CD4-positive, alpha-beta T cell treated with Interleukin-12 subunit alpha and Interleukin-12 subunit beta, for 1 hour (primary cell): ENCODE measurements at regions not wholly inside any gene's neighbourhood (a gene's known extent, or its start where the extent isn't known, plus 50 kb on each side); places are given as distances from the start of the nearest gene placed in this dataset.

Source experiments
- DNase-seq: peaks from one replicate; pipeline ENCODE4 v3.0.0-alpha.2; 2020

DNA sequence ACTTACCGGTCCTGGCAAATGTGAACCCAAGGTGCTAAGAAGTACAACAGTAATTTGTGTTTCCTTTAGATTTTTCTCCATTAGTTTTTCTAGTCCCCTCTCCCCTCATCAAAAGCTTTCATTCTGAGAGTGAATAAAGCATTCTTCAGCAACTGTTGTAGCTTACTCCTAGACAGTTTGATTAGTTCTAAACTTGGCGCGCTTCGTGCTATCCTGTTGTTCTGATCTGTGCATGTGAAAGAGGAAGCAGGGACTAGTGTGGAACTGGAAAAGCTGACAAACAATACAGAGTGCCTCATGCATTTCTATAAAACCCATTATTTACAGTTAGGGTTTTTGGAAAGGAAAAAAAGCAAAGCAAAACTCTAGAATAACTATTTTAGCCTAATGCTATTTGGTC is 556.9 kb upstream of the SLIT2 start:
- DNase-seq = no peak

- DNase-seq = no peak
These were observed 557.7 kb upstream of the SLIT2 start for GRCh38 chr4:19693936-19694570.

GRCh38 chr4:19689511-19689910 is 562.2 kb upstream of the SLIT2 start:
- DNase-seq = no peak

GRCh38 chr4:19686456-19686855 is 565.2 kb upstream of the SLIT2 start:
- DNase-seq = no peak

- no peak for DNase-seq
These were observed 567.6 kb upstream of the SLIT2 start for GRCh38 chr4:19684084-19684483.

- DNase-seq = no peak
These were observed 568.3 kb upstream of the SLIT2 start for GRCh38 chr4:19683426-19683825.

DNA sequence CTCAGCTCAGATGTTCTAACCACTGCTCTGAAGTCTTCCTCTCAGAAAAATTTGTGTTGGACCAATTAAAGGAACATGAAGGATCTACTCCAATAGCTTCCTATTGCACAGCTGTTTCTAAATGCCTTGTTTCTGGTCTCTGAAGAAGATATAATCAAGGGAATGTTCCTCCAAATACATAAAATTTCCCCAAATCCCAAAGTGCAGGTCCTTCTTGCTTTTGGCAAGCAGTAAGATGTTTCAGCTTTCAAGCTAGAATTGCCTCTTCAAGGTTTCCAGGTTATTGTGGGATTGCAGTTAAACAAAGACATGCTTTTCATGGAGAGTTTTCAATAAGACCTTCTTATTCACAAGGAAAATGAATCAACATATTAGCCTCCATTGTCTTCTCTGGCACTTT is 574.5 kb upstream of the SLIT2 start:
- no peak for DNase-seq

DNA sequence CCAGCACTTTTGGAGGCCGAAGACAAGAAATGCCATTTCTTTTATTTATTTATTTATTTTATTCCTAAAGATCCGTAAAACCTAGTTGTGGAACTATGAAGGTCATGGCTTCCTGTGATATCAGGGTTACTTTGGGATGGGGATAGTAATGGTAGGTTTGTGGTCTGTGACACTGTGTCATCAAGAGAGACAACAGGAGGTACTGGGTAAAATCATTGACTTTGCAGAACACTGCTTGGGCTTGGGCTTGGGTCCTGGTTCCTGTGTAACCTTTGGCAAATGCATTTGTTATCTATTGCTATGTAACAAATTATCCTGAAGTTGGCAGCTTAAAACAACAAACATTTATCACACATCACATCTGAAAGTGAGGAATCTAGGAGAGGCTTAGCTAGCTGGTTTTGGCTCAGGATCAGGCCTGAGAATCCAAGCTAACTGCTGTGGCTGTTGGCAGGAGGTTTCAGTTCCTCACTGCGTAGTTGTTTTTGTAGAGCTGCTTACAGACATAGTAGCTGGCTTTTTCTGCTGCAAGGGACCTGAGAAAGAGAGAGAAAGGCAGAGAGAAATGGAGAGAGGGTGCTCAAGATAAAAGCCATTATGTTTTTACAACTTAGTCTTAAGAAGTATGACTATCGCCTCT is 576.4 kb upstream of the SLIT2 start:
- no peak for DNase-seq

- no peak for DNase-seq
These were observed 592.6 kb upstream of the SLIT2 start for GRCh38 chr4:19659101-19659500.

DNA sequence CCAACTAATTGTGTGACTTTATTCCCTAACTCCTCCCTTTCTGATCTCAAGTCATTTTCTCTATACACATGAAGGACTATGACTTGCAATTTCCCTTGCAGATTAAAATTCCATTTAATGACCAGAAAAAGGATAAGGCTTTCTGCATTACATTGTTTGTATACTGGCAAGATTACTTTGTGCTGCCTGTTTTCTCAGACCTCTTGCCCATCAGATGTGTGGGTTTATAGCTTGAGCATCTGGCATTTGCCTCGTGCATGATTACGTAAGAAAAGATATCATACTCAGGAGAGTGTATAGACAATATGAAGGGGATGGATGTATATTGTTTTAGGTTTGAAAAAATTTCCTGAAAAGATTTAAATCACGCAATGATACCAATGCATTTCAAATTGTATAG is 593.8 kb upstream of the SLIT2 start:
- DNase-seq = no peak

- DNase-seq = no peak
These were observed 596.0 kb upstream of the SLIT2 start for GRCh38 chr4:19655666-19656065.

- no peak for DNase-seq
These were observed 600.5 kb upstream of the SLIT2 start for GRCh38 chr4:19650903-19651864.

- DNase-seq = no peak
These were observed 606.1 kb upstream of the SLIT2 start for GRCh38 chr4:19645589-19645988.

- DNase-seq = no peak
These were observed 615.3 kb upstream of the SLIT2 start for GRCh38 chr4:19636451-19636850.

DNA sequence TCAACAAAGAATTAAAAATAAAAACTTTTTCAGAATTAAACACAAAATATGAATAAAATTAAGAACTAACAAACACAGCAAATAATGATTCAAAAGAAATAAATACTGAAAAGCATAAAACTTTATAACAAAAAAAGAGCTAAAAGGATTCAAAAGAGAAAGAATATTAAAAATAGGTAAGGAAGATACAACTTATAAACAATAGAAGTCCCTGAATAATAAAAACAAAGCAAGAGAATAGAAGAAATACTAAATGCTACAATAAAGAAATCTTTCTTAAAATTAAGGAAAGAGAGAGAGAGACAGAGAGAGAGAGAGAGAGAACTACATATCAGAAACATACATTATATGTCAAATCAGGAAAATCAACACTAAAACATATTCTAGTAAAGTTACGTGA is 619.9 kb upstream of the SLIT2 start:
- no peak for DNase-seq

- no peak for DNase-seq
These were observed 627.8 kb upstream of the SLIT2 start for GRCh38 chr4:19623866-19624265.

DNA sequence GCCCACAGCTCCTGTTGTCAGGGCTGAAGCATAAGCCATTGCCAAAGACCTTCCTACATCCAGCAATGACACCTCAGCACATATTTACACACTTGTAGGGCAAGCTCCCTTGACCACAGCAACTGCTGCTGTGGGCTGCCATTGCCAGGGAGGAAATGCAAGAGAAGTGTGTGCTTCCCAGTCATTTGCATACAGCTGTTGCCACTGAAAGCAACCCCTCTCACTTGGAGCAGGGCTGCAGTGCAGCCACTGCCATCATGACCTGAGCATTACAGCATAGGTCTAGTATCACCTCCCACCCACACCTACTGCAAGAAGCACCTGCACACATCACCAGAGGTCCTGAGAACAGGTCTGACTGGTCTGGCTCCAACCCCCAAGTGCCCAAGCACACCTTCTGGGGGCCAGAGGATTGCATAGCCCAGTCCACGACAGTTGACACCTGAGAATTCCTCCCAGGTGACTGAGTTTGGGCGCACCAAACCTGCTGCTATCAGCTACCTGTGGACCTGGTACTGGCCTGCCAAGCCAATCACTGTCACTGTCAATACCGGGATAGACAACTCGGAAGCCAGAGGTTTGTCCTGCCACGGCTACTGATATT is 636.5 kb upstream of the SLIT2 start:
- no peak for DNase-seq

- no peak for DNase-seq
These were observed 637.5 kb upstream of the SLIT2 start for GRCh38 chr4:19614171-19614570.

- no peak for DNase-seq
These were observed 655.4 kb upstream of the SLIT2 start for GRCh38 chr4:19596342-19596741.

- DNase-seq = no peak
These were observed 659.3 kb upstream of the SLIT2 start for GRCh38 chr4:19592391-19592790.

DNA sequence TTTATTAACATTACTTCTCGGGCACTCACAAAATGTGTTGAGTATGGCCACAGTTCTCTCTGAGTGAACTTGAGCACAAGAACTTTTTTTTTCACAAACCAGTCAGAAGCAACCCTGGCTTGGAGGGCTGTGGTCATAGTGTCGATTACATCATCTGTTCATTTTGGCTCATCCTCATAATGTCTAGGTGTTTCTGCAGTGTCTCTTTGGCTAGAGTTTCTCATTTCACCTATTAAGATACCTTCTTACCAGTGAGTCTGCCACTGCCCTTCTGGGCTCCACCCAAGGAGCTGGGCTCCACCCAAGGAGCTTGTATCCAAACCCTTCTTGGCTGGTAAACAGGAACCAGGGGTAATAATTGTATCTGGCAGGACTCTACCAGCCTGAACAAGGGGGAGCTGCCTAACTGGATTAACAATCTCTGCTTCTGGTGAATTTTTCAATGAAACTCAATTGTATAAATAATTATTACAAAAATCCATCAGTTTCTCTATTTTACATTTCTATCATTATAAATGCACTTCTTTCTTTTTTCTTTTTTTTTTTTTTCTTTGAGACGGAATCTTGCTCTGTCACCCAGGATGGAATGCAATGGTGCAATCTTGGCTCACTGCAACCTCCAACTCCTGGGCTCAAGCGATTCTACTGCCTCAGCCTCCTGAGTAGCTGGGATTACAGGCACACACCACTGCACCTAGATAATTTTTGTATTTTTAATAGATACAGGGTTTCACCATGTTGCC is 667.7 kb upstream of the SLIT2 start:
- DNase-seq = no peak

DNA sequence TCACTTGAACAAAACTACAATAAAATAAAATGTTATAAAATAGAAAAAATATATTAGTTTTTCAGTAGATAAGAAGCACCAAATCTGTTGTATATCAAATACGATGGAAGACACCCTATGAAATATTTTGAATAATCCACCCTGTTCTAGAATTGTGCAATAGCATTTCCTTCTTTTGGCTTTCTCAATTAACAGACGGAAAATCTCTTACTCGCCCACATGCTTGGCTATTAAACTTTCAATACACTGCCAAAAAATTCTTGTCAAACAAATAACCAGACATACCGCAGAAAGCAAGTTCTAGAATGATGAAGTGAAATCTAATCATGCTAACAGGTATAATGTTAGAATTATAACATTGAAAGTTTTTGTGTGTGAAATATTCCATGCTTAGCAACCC is 671.6 kb upstream of the SLIT2 start:
- no peak for DNase-seq

DNA sequence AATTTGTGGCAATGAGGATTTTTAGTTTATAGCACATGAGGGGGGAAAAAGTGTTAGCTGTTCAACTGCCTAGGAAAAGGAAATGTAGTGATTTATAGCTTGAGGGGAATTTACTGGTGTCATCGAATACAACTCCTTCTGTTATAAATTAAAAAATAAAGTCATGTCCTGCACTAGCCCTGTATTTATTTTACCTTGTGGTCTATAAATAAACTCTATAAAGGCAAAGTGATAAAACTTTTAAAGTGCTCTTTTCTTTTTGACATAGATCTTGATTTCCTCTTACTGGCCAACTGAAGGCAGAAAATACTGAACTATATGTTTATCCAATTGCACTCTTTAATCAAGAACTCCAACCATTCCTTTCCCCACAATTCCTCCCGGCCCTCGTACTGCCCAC is 672.1 kb upstream of the SLIT2 start:
- DNase-seq = no peak
